ENCODE measurements at regions not wholly inside any gene's neighbourhood (a gene's known extent, or its start where the extent isn't known, plus 50 kb on each side); places are given as distances from the start of the nearest gene placed in this dataset.

- Histone ChIP-seq H3K4me3 (ENCODE audit: low read depth, low read length) (peak overlapping the region; percentile 30), H3K4me1 (peaks cover 23% of the 10 kb centered on the region), H3K27me3 (no peaks in the 10 kb centered on the region), H3K9me3 (no peaks in the 10 kb centered on the region), H3K36me3 (no peaks in the 10 kb centered on the region)
- peak; percentile 47 for DNase-seq
- TF ChIP-seq, protein P1, sequence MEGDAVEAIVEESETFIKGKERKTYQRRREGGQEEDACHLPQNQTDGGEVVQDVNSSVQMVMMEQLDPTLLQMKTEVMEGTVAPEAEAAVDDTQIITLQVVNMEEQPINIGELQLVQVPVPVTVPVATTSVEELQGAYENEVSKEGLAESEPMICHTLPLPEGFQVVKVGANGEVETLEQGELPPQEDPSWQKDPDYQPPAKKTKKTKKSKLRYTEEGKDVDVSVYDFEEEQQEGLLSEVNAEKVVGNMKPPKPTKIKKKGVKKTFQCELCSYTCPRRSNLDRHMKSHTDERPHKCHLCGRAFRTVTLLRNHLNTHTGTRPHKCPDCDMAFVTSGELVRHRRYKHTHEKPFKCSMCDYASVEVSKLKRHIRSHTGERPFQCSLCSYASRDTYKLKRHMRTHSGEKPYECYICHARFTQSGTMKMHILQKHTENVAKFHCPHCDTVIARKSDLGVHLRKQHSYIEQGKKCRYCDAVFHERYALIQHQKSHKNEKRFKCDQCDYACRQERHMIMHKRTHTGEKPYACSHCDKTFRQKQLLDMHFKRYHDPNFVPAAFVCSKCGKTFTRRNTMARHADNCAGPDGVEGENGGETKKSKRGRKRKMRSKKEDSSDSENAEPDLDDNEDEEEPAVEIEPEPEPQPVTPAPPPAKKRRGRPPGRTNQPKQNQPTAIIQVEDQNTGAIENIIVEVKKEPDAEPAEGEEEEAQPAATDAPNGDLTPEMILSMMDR (IDR thresholded peaks at IDR 0.05; ENCODE audit: low read depth, low read length): no peak
Observed at GRCh38 chr12:46472893-46473633, 100.5 kb upstream of the SLC38A2 start.

DNA sequence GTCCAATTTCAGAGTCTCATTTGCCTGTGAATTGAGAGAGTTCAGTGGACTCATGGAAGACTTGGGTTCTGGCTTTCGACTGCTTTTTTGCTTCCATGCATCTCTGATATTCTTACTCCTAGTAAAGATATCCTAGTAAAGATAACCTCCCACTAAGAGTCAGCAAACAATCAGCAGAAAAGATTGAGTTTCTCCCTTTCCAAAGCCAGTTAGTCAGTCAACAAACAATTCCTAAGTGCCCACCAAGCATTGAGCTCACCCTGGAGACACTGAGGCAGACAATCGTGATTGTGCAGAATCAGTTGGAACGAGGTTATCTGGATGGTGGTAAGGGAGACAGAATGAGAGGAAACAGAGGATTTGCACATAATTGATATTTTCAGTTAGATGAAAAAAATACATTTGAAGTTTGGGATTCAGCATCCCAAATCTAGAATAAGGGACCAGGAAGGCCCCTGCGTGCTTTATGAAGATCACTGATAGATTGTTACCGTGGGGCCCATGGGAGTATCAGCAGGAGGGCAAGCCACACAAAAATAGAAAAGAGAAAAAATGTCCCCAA, 99.7 kb upstream of the SLC38A2 start:
- H3K4me1 ChIP-seq: peaks cover 23% of the 10 kb centered on the region
- DNase-seq: no peak
- no peaks in the 10 kb centered on the region for H3K9me3 ChIP-seq
- TF ChIP-seq, protein P1 (IDR thresholded peaks at IDR 0.05; ENCODE audit: low read depth, low read length): no peak
- no peak overlapping the region for H3K4me3 ChIP-seq (ENCODE audit: low read depth, low read length)
- no peaks in the 10 kb centered on the region for H3K27me3 ChIP-seq
- no peaks in the 10 kb centered on the region for H3K36me3 ChIP-seq

- TF ChIP-seq, protein P1 (IDR thresholded peaks at IDR 0.05; ENCODE audit: low read depth, low read length): no peak
- DNase-seq: no peak
- H3K9me3 ChIP-seq: no peaks in the 10 kb centered on the region
- H3K27me3 ChIP-seq: no peaks in the 10 kb centered on the region
- H3K36me3 ChIP-seq: no peaks in the 10 kb centered on the region
- H3K4me1 ChIP-seq: peaks cover 23% of the 10 kb centered on the region
- H3K4me3 ChIP-seq (ENCODE audit: low read depth, low read length): no peak overlapping the region
Observed at GRCh38 chr12:46471404-46471803, 98.8 kb upstream of the SLC38A2 start.

GRCh38 chr12:46470975-46471374, 98.4 kb upstream of the SLC38A2 start:
- H3K27me3 ChIP-seq: no peaks in the 10 kb centered on the region
- H3K9me3 ChIP-seq: no peaks in the 10 kb centered on the region
- TF ChIP-seq, protein P1 (IDR thresholded peaks at IDR 0.05; ENCODE audit: low read depth, low read length): no peak
- DNase-seq: no peak
- peaks cover 23% of the 10 kb centered on the region for H3K4me1 ChIP-seq
- H3K4me3 ChIP-seq (ENCODE audit: low read depth, low read length): no peak overlapping the region
- no peaks in the 10 kb centered on the region for H3K36me3 ChIP-seq

DNA sequence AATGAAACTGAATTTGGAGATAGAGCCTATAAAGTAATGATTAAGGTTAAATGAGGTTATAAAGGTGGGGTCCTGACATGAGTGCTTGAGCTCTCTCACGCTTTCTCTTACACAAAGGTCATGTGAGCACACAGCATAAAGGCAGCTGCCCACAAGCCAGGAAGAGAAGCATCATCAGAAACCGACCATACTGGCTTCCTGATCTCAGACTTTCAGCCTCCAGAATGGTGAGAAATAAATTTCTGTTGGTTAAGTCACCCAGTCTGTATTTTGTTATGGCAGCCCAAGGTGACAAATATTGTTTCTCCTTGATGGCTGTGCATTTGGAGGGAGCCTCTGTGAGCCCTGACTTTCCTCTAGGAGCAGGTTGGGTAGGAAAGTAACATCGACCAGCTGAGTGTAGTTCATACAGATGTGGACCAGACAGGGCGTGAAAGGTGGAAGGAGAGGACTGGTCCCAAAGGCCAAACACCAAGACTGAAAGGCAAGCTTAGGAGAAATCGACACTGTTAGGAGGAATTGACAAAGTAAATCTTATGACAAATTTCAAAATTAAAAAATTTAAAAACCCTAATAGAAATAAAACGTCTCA, 97.6 kb upstream of the SLC38A2 start:
- Histone ChIP-seq H3K4me3 (ENCODE audit: low read depth, low read length) (no peak overlapping the region), H3K9me3 (no peaks in the 10 kb centered on the region), H3K4me1 (peaks cover 23% of the 10 kb centered on the region), H3K27me3 (no peaks in the 10 kb centered on the region), H3K36me3 (no peaks in the 10 kb centered on the region)
- DNase-seq: no peak
- TF ChIP-seq, protein P1 (IDR thresholded peaks at IDR 0.05; ENCODE audit: low read depth, low read length): no peak

- Histone ChIP-seq H3K36me3 (no peaks in the 10 kb centered on the region), H3K4me1 (peaks cover 16% of the 10 kb centered on the region), H3K27me3 (no peaks in the 10 kb centered on the region), H3K4me3 (ENCODE audit: low read depth, low read length) (no peak overlapping the region), H3K9me3 (no peaks in the 10 kb centered on the region)
- no peak for DNase-seq
- TF ChIP-seq, protein P1 (IDR thresholded peaks at IDR 0.05; ENCODE audit: low read depth, low read length): no peak
Observed at GRCh38 chr12:46468813-46469212, 96.2 kb upstream of the SLC38A2 start.
